H9 (cell line): ENCODE measurements at regions not wholly inside any gene's neighbourhood (a gene's known extent, or its start where the extent isn't known, plus 50 kb on each side); places are given as distances from the start of the nearest gene placed in this dataset.

Experiments
- DNase-seq: peaks from one replicate; pipeline ENCODE4 v3.0.0-alpha.2; 2017
- H2AFZ ChIP-seq: one replicate; pipeline ENCODE4 v1.6.1; 2013; ENCODE audit warnings: mild to moderate bottlenecking, low read length, control low read depth, moderate library complexity
- H2AK5ac ChIP-seq: 2 replicates; pipeline ENCODE4 v1.6.1; 2013; ENCODE audit warnings: low read length, control low read depth, mixed read lengths; ENCODE audit not compliant: insufficient read length
- H2BK120ac ChIP-seq: one replicate; pipeline ENCODE4 v1.6.1; 2013; ENCODE audit warnings: low read depth, mild to moderate bottlenecking, low read length, control low read depth, inconsistent platforms; ENCODE audit not compliant: poor library complexity, severe bottlenecking
- H2BK12ac ChIP-seq: 2 replicates; pipeline ENCODE4 v1.6.1; 2013; ENCODE audit warnings: low read length, control low read depth, mixed read lengths, low read depth; ENCODE audit not compliant: insufficient read length
- H2BK15ac ChIP-seq: 2 replicates; pipeline ENCODE4 v1.6.1; 2013; ENCODE audit warnings: low read depth, low read length, control low read depth
- H2BK20ac ChIP-seq: one replicate; pipeline ENCODE4 v1.6.1; 2013; ENCODE audit warnings: low read depth, mild to moderate bottlenecking, low read length, control low read depth, inconsistent platforms; ENCODE audit not compliant: poor library complexity, severe bottlenecking
- H2BK5ac ChIP-seq: 2 replicates; pipeline ENCODE4 v1.6.1; 2013; ENCODE audit warnings: low read length, control low read depth, mixed read lengths; ENCODE audit not compliant: insufficient read length
- H3K14ac ChIP-seq: 2 replicates; pipeline ENCODE4 v1.6.1; 2013; ENCODE audit warnings: low read length, control low read depth; ENCODE audit not compliant: insufficient read depth
- H3K18ac ChIP-seq: 2 replicates; pipeline ENCODE4 v1.6.1; 2013; ENCODE audit warnings: low read depth, mild to moderate bottlenecking, mixed read lengths, low read length, control low read depth; ENCODE audit not compliant: insufficient read length
- H3K23ac ChIP-seq: 2 replicates; pipeline ENCODE4 v1.6.1; 2013; ENCODE audit warnings: low read length, control low read depth, mixed read lengths, low read depth; ENCODE audit not compliant: insufficient read length
- H3K23me2 ChIP-seq: 2 replicates; pipeline ENCODE4 v1.6.1; 2013; ENCODE audit warnings: low read depth, mild to moderate bottlenecking, mixed read lengths, low read length, control low read depth; ENCODE audit not compliant: insufficient read length, poor library complexity, severe bottlenecking
- H3K27ac ChIP-seq: 2 replicates; pipeline ENCODE4 v1.5.1; 2013; ENCODE audit warnings: low read length, control low read depth, mixed read lengths, low read depth; ENCODE audit not compliant: insufficient read length
- H3K27me3 ChIP-seq: 2 replicates; pipeline ENCODE4 v1.6.1; 2013; ENCODE audit warnings: low read length, control low read depth, inconsistent platforms; ENCODE audit not compliant: insufficient read depth
- H3K4ac ChIP-seq: 2 replicates; pipeline ENCODE4 v1.6.1; 2013; ENCODE audit warnings: low read depth, mild to moderate bottlenecking, control low read depth, inconsistent platforms, low read length, moderate library complexity
- H3K4me1 ChIP-seq: 2 replicates; pipeline ENCODE4 v1.6.1; 2013; ENCODE audit warnings: low read length, control low read depth, inconsistent platforms; ENCODE audit not compliant: insufficient read depth
- H3K4me2 ChIP-seq: 2 replicates; pipeline ENCODE4 v1.6.1; 2013; ENCODE audit warnings: low read length, control low read depth, mixed read lengths; ENCODE audit not compliant: insufficient read length, insufficient read depth
- H3K56ac ChIP-seq: 2 replicates; pipeline ENCODE4 v1.6.1; 2013; ENCODE audit warnings: low read depth, mild to moderate bottlenecking, mixed read lengths, low read length, control low read depth; ENCODE audit not compliant: insufficient read length
- H3K79me1 ChIP-seq: 2 replicates; pipeline ENCODE4 v1.6.1; 2013; ENCODE audit warnings: low read depth, mild to moderate bottlenecking, moderate library complexity, low read length, control low read depth, inconsistent platforms; ENCODE audit not compliant: insufficient read depth, poor library complexity, severe bottlenecking
- H3K79me2 ChIP-seq: 2 replicates; pipeline ENCODE4 v1.6.1; 2013; ENCODE audit warnings: low read length, control low read depth, inconsistent platforms; ENCODE audit not compliant: insufficient read depth
- H3K9ac ChIP-seq: 2 replicates; pipeline ENCODE4 v1.6.1; 2013; ENCODE audit warnings: low read length, control low read depth, mixed read lengths; ENCODE audit not compliant: insufficient read length; ENCODE audit errors: extremely low read depth
- H3K9me3 ChIP-seq: one replicate; pipeline ENCODE4 v1.6.1; 2013; ENCODE audit warnings: low read depth, low read length, inconsistent platforms; ENCODE audit not compliant: control insufficient read depth
- H3T11ph ChIP-seq: one replicate; pipeline ENCODE4 v1.6.1; 2013; ENCODE audit warnings: mild to moderate bottlenecking, low read length, control low read depth, inconsistent platforms
- H4K20me1 ChIP-seq: one replicate; pipeline ENCODE4 v1.6.1; 2013; ENCODE audit not compliant: control insufficient read depth, insufficient read length, insufficient read depth
- H4K5ac ChIP-seq: 2 replicates; pipeline ENCODE4 v1.6.1; 2013; ENCODE audit warnings: low read depth, mild to moderate bottlenecking, mixed read lengths, low read length, control low read depth; ENCODE audit not compliant: insufficient read length
- H4K8ac ChIP-seq: replicated peaks from 2 replicates; pipeline ENCODE4 v1.6.1; 2013; ENCODE audit warnings: low read length, control low read depth, mixed read lengths, low read depth; ENCODE audit not compliant: insufficient read length
- H4K91ac ChIP-seq: 2 replicates; pipeline ENCODE4 v1.6.1; 2013; ENCODE audit warnings: low read depth, mild to moderate bottlenecking, moderate library complexity, mixed read lengths, low read length, control low read depth; ENCODE audit not compliant: insufficient read length
- H3K27ac Mint-ChIP-seq, 3 experiments: 2 replicates in 2 of 3; 3 replicates in 1 of 3; pipeline ENCODE4 v1.8.0; 2020 to 2021; ENCODE audit warnings: mixed read lengths in 3 of 3, mild to moderate bottlenecking in 1 of 3, moderate library complexity in 1 of 3
- H3K27me3 Mint-ChIP-seq: 2 replicates; pipeline ENCODE4 v1.8.0; 2021; ENCODE audit warnings: low read depth, mild to moderate bottlenecking, moderate library complexity, mixed read lengths
- H3K36me3 Mint-ChIP-seq, 3 experiments: 2 replicates in 2 of 3; 3 replicates in 1 of 3; pipeline ENCODE4 v1.8.0; 2020 to 2021; ENCODE audit warnings: low read depth in 3 of 3, mixed read lengths in 3 of 3; ENCODE audit not compliant: insufficient read depth in 1 of 3
- H3K4me1 Mint-ChIP-seq, 2 experiments: 2 replicates each; pipeline ENCODE4 v1.8.0; 2020; ENCODE audit warnings: mixed read lengths in 2 of 2
- H3K4me3 Mint-ChIP-seq, 2 experiments: 2 replicates in 1 of 2; 3 replicates in 1 of 2; pipeline ENCODE4 v1.8.0; 2020 to 2021; ENCODE audit warnings: mild to moderate bottlenecking in 2 of 2, mixed read lengths in 2 of 2, moderate library complexity in 1 of 2
- H3K9me3 Mint-ChIP-seq, 2 experiments: 2 replicates in 1 of 2; 3 replicates in 1 of 2; pipeline ENCODE4 v1.8.0; 2020; ENCODE audit warnings: mild to moderate bottlenecking in 2 of 2, mixed read lengths in 2 of 2, moderate library complexity in 1 of 2
- CTCF ChIP-seq: fragments of 200-600 bp; sonication (generic); conservative IDR thresholded peaks from 3 replicates; pipeline ENCODE4 v1.8.0; 2021; ENCODE audit warnings: antibody characterized with exemption, mild to moderate bottlenecking
- WGBS: extraction: QIAGEN DNeasy Blood & Tissue Kit; methylation state at CpG from one replicate; pipeline ENCODE4 v1.1.7; 2013; ENCODE audit warnings: missing lambda C conversion rate, low lambda C conversion rate, mixed read lengths; ENCODE audit not compliant: insufficient read length; ENCODE audit errors: extremely low coverage; 5-methylcytosine and 5-hydroxymethylcytosine counted together

- Histone ChIP-seq H3K56ac (no peak overlapping the region), H3K23ac (no peak overlapping the region), H4K20me1 (no peaks in the 10 kb centered on the region), H2AK5ac (no peak overlapping the region), H4K8ac (no peak overlapping the region), H2BK5ac (no peak overlapping the region), H3K9ac (no peak overlapping the region), H3T11ph (no peak overlapping the region), H3K79me1 (no peaks in the 10 kb centered on the region), H2BK20ac (no peak overlapping the region), H3K4me2 (no peak overlapping the region), H3K14ac (no peak overlapping the region), H3K79me2 (no peaks in the 10 kb centered on the region), H3K27me3 (no peaks in the 10 kb centered on the region), H2BK12ac (no peak overlapping the region), H3K9me3 (no peaks in the 10 kb centered on the region), H3K27ac (no peak overlapping the region), H3K4me1 (no peaks in the 10 kb centered on the region; the same call in 1 of the 2 replicates), H3K18ac (no peak overlapping the region), H4K5ac (no peak overlapping the region), H3K23me2 (no peaks in the 10 kb centered on the region), H3K4ac (no peak overlapping the region), H2BK120ac (no peak overlapping the region), H2BK15ac (no peak overlapping the region), H2AFZ (no peak overlapping the region), H4K91ac (no peak overlapping the region)
- Mint-ChIP-seq H3K9me3 (no peaks in the 10 kb centered on the region), H3K36me3 (no peaks in the 10 kb centered on the region), H3K27me3 (no peaks in the 10 kb centered on the region; the same call in 1 of the 2 replicates), H3K4me3 (no peak overlapping the region), H3K27ac (no peak overlapping the region), H3K4me1 (peaks cover 3 to 8% of the 10 kb centered on the region in 2 experiments; a peak in 3 of 4 replicates)
- DNase-seq = no peak
- no CpG with 5 or more reads among the region's 1 CpG for WGBS
- no peak for TF ChIP-seq CTCF
Measured at GRCh38 chr2:65881592-65881991, 449.2 kb upstream of the SPRED2 start.
